ENCODE measurements at regions not wholly inside any gene's neighbourhood (a gene's known extent, or its start where the extent isn't known, plus 50 kb on each side); places are given as distances from the start of the nearest gene placed in this dataset.

- TF ChIP-seq MAX (IDR thresholded peaks at IDR 0.05; ENCODE audit: low read depth, low read length) (no peak), MYC (IDR thresholded peaks at IDR 0.05; ENCODE audit: low read depth, low read length) (no peak), POLR2A (IDR thresholded peaks at IDR 0.05; ENCODE audit: extremely low read depth, insufficient read length) (no peak), CTCF (IDR thresholded peaks at IDR 0.05; ENCODE audit: low read depth, low read length) (no peak)
- no peak overlapping the region for H3K4me3 ChIP-seq (ENCODE audit: low read depth, low read length)
- DNase-seq (ENCODE audit: low read depth): peak; percentile 60
These were observed 266.9 kb upstream of the STT3B start for GRCh38 chr3:31265646-31266428.

GRCh38 chr3:31268868-31269267 is 263.9 kb upstream of the STT3B start:
- DNase-seq (ENCODE audit: low read depth): peak; percentile 89
- TF ChIP-seq MAX (IDR thresholded peaks at IDR 0.05; ENCODE audit: low read depth, low read length): peak; percentile 82
- TF ChIP-seq MYC (IDR thresholded peaks at IDR 0.05; ENCODE audit: low read depth, low read length): peak; percentile 90
- TF ChIP-seq CTCF (IDR thresholded peaks at IDR 0.05; ENCODE audit: low read depth, low read length): no peak
- no peak for TF ChIP-seq POLR2A (IDR thresholded peaks at IDR 0.05; ENCODE audit: extremely low read depth, insufficient read length)
- H3K4me3 ChIP-seq (ENCODE audit: low read depth, low read length): no peak overlapping the region

DNA sequence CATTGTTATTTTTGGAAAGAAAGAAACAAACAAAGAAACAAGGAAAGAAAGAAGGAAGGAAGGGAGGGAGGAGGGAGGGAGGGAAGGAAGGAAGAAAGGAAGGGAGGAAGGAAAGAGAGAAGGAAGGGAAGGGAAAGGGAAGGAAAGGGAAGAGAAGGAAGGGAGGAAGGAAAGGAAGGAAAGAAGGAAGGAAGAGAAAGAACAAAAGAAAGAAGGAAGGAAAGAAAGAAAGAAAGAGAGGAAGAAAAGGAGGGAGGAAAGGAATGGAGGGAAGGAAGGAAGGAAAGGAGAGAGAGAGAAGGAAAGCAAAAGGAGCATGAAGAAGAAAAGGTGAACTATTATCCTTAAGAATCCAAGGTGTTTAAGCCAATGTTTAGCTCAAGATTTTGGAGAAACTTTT is 262.7 kb upstream of the STT3B start:
- no peak overlapping the region for H3K4me3 ChIP-seq (ENCODE audit: low read depth, low read length)
- TF ChIP-seq POLR2A (IDR thresholded peaks at IDR 0.05; ENCODE audit: extremely low read depth, insufficient read length): no peak
- no peak for TF ChIP-seq CTCF (IDR thresholded peaks at IDR 0.05; ENCODE audit: low read depth, low read length)
- no peak for TF ChIP-seq MAX (IDR thresholded peaks at IDR 0.05; ENCODE audit: low read depth, low read length)
- no peak for TF ChIP-seq MYC (IDR thresholded peaks at IDR 0.05; ENCODE audit: low read depth, low read length)

GRCh38 chr3:31274326-31275024 is 258.2 kb upstream of the STT3B start:
- TF ChIP-seq CTCF (IDR thresholded peaks at IDR 0.05; ENCODE audit: low read depth, low read length): no peak
- TF ChIP-seq MYC (IDR thresholded peaks at IDR 0.05; ENCODE audit: low read depth, low read length): no peak
- no peak for TF ChIP-seq POLR2A (IDR thresholded peaks at IDR 0.05; ENCODE audit: extremely low read depth, insufficient read length)
- TF ChIP-seq MAX (IDR thresholded peaks at IDR 0.05; ENCODE audit: low read depth, low read length): no peak
- H3K4me3 ChIP-seq (ENCODE audit: low read depth, low read length): no peak overlapping the region
- DNase-seq (ENCODE audit: low read depth): no peak

More for the DNA sequence above, 262.7 kb upstream of the STT3B start:
- DNase-seq (ENCODE audit: low read depth): no peak

- no peak for DNase-seq (ENCODE audit: low read depth)
- no peak for TF ChIP-seq POLR2A (IDR thresholded peaks at IDR 0.05; ENCODE audit: extremely low read depth, insufficient read length)
- TF ChIP-seq MYC (IDR thresholded peaks at IDR 0.05; ENCODE audit: low read depth, low read length): no peak
- TF ChIP-seq MAX (IDR thresholded peaks at IDR 0.05; ENCODE audit: low read depth, low read length): no peak
- TF ChIP-seq CTCF (IDR thresholded peaks at IDR 0.05; ENCODE audit: low read depth, low read length): no peak
- H3K4me3 ChIP-seq (ENCODE audit: low read depth, low read length): no peak overlapping the region
These were observed 257.6 kb upstream of the STT3B start for GRCh38 chr3:31275038-31275572.
